AG09309 (cell line): ENCODE measurements at regions not wholly inside any gene's neighbourhood (a gene's known extent, or its start where the extent isn't known, plus 50 kb on each side); places are given as distances from the start of the nearest gene placed in this dataset.
"Not testable (repeated sequence)": the region's sequence is repeated elsewhere in the genome, so short reads cannot be mapped to it uniquely, and the experiment has no call there.

Experiments used
- DNase-seq: peaks from one replicate; pipeline ENCODE4 v3.0.0-alpha.2; 2010; ENCODE audit warnings: low read depth
- H3K4me3 ChIP-seq: 2 replicates; pipeline ENCODE4 v1.5.1; 2011; ENCODE audit warnings: mild to moderate bottlenecking, low read depth, low read length, moderate library complexity; ENCODE audit not compliant: control insufficient read depth
- CTCF ChIP-seq: IDR thresholded peaks from 2 replicates; pipeline ENCODE4 v1.5.1; 2011; ENCODE audit warnings: mild to moderate bottlenecking, low read depth, low read length, inconsistent platforms; ENCODE audit not compliant: insufficient read depth, control insufficient read depth; ENCODE audit errors: missing control alignments

DNA sequence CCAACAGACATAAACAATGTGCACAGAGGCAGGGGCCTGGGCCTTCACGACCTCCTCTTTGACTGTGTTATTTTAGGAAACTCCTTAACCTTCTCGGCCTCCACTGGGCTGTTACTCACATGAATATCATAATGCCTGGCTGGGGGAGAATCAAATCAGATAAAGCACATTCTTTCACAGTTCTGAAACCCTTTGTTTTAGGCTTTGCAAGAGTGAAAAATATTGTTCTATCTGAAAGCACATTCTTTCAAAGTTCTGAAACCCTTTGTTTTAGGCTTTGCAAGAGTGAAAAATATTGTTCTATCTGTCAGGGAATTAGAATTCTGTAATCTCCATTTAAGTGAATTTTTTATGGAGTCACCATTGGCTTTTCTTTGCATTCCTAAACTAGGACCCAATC, 50.7 kb upstream of the SYNDIG1 start:
- DNase-seq = no peak
- H3K4me3 ChIP-seq = no peak overlapping the region
- TF ChIP-seq CTCF = no peak

DNA sequence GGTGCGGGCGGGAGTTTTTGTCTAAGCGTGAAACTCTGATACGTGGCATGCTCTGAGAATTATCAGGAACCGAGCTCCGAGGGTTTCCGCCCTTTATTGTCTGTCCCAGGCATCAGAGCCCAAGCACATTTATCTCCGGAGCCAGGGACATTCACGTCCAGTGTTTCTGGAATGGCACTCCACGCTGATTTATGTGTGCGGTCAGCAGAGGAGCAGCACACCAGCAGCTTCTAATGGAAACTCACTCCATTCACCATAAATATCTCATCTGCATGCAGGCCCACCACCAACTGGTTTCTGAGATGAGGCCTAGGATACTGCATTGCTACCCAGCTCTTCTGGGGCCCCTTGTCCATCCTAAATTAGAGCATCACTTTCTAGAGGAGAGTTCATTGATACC, 51.9 kb upstream of the SYNDIG1 start:
- no peak for TF ChIP-seq CTCF
- no peak overlapping the region for H3K4me3 ChIP-seq
- DNase-seq = no peak

DNA sequence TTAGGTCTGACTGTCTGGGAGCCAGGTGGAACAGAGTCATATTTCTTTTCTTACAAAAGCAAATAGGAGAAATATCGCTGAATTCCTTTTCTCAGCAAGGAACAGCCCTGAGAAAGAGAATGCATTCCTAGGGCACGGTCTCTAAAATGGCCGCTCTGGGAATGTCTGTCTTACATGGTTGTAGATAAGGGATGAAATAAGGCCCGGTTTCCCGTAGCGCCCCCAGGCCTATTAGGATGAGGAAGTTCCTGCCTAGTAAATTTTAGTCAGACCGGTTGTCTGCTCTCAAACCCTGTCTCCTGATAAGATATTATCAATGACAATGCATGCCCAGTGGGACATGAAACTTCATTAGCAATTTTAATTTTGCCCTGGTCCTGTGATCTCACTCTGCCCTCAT, 54.0 kb upstream of the SYNDIG1 start:
- DNase-seq, H3K4me3 ChIP-seq: not testable (repeated sequence)

DNA sequence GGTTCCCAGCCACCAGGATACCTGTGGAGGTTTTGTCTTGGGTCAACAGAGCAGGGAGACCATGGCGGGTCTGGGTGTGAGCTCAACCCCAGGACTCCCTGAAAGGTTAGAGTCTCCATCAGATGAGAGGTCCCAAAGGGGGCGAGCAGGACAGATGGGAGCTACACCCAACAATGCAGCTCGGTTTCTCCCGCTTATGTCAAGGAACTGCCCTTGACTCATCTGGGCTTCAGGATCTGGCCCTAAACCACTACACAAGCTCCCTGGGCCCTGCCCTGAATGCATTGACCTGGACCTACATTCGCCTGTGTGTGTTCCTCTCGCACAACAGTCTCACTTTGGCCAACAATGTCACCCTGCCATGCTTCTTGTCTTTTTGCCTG, 57.6 kb upstream of the SYNDIG1 start:
- TF ChIP-seq CTCF = no peak
- no peak for DNase-seq
- H3K4me3 ChIP-seq = no peak overlapping the region

- H3K4me3 ChIP-seq = no peak overlapping the region
- DNase-seq = no peak
- no peak for TF ChIP-seq CTCF
Measured at GRCh38 chr20:24411003-24411833, 58.2 kb upstream of the SYNDIG1 start.

DNA sequence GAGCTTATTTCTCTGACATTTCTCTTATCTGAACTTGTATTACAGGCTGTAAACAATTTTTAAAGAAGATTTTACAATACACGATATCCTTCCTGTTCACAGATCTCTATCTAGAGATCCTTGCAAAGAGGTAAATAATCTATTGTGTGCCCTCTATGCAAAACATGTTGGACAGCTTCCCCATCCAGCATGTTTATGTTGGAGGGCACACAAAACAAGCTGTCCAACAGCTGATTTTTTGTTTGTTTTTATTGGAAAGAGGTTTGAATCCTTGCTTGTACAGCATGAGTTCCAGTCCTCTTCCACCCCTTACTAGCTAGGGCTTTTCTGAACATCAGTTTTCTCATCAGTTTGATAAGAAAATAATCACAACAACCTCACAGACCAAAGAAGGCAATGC, 62.3 kb upstream of the SYNDIG1 start:
- TF ChIP-seq CTCF = no peak
- H3K4me3 ChIP-seq = no peak overlapping the region
- no peak for DNase-seq

- no peak for DNase-seq
- no peak for TF ChIP-seq CTCF
- no peak overlapping the region for H3K4me3 ChIP-seq
Measured at GRCh38 chr20:24406750-24407149, 62.7 kb upstream of the SYNDIG1 start.
